ENCODE measurements at regions not wholly inside any gene's neighbourhood (a gene's known extent, or its start where the extent isn't known, plus 50 kb on each side); places are given as distances from the start of the nearest gene placed in this dataset.
"Not testable (repeated sequence)": the region's sequence is repeated elsewhere in the genome, so short reads cannot be mapped to it uniquely, and the experiment has no call there.

DNA sequence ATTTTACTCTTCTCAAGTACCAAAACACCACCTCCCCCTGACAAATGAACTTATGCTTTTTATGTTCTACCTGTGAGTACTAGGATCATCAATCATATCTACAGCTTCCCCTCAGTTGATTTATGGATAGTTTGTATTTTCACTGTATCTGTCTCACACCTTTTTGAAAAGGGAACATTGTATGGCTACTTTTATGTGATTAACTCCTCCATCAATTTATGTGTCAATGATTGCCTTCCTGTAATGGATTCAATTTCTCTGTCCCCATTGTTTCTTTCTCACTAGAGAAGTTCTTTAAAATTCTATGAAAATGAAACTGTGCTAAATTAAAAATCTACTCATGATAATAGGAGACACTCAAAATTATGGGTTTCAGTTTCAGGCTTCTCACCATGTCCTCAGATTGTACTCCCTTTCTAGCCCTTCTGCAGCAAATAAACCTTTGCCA, 935.0 kb downstream of the TRIB2 start:
- DNase-seq, result no peak

DNA sequence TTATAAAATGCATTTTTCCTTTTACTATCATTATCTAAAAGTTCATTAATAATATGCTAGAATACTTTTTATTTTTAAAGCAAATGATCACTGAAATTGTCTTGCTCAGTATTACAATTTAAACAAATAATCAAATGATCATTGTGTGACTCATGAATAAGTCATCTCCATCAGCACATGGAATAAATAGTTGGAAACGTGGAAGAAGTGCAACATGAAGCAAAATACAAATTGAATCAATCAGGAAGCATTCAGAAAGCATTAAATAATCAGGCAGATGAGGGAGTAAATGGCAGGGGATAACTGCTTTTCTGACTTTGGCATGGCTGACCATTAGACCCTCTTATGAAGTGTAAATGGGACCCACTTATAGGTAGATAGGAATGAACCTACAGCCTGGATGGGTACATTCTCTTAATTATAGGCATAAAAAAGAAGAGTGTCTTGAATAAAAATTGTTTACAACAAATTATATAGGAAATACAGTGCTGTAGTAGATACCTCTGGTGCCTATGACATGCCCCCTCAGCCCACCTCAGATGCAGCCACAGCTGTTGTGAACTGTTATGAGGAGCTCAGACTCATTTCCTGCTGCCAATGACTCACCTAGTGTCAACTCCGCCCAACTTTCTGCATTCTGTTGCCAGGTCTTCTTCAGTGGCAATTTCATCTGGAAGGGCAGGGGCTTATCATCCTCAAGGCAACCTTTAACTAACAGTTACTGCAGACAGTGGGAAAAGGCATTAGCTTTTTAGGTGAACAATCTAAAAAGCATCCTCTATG, 936.0 kb downstream of the TRIB2 start:
- no peak for DNase-seq

DNA sequence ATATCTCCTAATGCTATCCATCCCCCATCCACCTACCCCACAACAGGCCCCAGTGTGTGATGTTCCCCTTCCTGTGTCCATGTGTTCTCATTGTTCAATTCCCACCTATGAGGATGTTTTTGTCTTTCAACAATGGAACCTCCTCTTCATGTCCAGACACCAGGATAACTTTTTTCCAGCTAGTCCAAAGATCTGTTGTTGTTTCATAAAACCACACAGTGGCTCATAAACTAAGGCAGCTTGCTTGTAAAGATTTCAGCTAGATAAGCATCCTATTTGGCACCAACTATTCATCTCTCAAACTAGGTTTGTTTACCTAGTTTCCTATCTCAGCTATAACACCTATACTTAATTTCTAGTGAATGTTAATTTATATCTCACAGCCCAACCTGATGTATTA, 937.7 kb downstream of the TRIB2 start:
- no peak for DNase-seq

DNA sequence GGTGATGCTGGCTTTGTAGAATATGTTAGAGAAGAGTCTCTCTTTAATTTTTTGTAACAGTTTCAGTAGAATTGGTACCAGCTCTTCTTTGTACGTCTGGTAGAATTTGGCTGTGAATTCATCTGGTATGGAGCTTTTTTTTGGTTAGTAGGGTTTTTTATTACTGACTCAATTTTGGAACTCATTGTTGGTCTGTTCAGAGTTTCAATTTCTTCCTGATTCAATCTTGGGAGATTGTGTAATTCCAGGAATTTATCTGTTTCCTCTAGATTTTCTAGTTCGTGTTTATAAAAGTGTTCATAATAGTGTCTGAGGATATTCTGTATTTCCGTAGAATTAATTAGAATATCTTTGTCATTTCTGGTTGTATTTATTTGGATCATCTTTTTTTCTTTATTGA, 943.5 kb downstream of the TRIB2 start:
- DNase-seq, result no peak

DNA sequence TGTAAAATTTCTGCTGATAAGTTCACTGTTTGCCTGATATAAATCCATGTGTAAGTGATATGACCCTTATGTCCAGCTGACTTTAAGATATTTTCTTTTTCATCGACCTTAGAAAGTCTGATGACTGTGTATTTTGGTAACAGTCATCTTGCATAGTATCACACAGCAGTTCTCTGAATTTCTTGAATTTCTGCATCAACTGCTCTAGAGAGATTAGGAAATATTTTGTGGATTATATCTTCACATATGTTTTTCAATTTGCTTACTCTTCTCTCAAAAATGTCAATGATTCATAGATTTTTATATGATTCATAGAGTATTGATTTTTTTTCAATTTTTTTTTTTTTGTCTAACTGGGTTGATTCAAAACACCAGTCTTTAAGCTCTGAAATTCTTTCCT, 945.3 kb downstream of the TRIB2 start:
- no peak for DNase-seq

DNA sequence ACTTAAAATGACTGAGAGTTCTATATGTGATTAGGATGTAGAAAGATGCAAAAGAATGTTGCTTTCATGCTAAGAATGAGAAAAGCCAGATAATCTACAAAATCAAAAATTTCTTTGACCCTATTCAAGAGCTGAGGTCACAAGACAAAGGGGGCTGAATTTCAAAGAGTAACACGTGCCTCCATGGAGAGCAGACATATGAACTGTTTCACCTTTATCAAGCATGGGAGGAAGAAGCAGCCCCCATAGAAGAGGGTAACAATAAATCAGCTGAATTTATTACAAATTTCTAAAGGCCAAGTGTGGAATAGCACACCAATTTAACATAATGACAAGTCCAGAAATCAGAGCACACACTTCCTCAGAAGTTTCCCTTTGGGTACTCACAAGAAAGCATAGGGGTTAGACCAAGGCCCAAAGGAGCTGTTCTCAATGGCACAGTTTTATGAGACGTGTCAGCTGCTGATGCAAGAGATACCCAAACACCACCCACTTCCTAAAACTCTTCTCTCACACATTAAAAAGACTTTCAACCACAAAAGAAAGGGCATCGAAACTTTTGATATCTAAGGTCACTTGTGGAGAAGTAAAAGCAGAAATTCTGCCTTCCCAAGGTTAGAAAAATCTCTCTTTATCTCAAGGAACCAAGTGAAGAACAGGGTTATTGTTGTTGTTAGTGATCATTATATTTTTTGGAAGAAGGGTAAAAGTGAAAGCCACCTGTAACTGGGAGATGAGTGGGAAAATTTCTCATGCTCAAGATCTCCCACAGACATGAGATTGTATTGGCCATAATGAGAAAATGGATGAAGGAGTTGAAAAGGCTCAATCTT, 950.1 kb downstream of the TRIB2 start:
- no peak for DNase-seq

DNA sequence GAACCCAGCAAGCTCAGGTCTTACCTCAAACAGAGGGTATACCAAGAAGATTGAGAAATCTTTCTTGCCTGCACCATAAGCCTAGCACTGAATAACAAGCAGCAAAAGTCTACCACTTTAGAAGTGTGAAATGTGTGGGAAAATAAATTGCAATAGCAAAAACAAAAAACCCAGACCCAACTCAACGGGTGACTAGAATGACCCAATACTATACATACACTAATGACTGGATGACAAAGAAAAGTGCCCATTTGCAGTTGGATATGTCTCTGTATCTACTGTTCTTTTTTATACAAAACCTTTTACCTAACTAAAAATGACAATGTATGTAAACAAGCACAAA, 950.6 kb downstream of the TRIB2 start:
- DNase-seq, result no peak

DNA sequence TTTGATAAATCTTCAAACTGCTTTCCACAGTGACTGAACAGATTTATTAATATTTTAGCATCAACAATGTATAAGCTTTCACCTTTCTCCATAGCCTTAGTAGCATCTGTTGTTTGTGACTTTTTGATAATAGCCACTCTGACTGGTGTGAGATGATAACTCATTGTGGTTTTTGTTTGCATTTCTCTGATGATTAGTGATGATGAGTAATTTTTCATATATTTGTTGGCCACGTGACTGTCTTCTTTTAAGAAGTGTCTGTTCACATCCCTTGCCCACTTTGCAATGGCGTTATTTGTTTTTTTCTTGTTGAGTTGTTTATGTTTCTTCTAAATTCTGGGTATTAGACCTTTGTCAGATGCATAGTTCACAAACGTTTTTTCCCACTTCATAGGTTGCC, 952.9 kb downstream of the TRIB2 start:
- DNase-seq, result no peak

DNA sequence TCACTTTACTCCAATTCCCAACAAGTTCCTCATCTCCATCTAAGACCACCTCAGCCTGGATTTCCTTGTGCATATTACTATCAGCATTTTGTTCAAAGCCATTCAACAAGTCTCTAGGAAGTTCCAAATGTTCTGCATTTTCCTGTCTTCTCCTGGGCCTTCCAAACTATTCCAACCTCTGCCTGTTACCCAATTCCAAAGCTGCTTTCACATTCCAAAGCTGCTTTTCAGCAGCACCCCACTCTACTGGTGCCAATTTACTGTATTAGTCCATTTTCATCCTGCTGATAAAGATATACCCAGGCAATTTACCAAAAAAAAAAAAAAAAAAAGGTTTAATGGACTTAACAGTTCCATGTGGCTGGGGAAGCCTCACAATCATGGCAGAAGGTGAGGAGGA, 957.1 kb downstream of the TRIB2 start:
- DNase-seq, result not testable (repeated sequence)

DNA sequence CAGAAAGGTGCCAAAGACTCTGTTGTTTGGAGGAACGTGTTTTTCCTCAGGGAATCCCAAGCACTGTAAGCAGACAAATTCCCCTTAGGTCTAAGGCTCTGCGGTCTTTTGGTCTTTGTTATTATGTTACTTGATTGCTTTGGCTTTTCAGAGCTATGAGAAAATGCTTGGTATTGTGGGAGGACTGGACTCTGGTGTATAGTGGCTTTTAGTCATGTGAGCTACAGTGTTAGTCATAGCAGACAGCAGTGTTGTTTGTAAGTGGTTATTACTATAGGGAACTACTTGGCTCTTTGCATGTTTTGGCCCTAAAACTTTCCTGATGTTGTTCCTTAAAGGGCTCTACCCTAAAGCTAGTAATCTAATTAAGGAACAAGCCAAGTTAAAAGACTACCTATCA, 956.2 kb upstream of the LRATD1 start:
- no peak for DNase-seq

DNA sequence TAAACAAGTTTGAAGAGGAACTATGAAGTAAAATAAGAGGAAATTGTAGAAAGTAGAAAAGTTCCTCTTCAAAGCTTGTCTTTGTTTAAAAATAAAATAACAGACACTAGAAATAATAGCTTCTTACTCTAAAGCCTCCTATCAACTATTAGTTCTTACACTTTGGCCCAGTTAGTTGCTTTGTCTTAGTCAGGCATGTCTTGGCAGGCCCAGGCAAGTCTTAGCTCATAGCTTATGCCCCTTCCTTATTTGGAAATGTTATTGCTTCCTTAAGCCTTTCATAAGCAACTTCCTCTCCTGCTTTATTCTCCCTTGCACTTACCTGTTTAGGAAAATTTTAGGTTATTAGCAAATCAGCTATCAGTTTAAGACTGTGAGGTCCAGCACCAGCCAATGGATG, 950.6 kb upstream of the LRATD1 start:
- DNase-seq, result no peak

DNA sequence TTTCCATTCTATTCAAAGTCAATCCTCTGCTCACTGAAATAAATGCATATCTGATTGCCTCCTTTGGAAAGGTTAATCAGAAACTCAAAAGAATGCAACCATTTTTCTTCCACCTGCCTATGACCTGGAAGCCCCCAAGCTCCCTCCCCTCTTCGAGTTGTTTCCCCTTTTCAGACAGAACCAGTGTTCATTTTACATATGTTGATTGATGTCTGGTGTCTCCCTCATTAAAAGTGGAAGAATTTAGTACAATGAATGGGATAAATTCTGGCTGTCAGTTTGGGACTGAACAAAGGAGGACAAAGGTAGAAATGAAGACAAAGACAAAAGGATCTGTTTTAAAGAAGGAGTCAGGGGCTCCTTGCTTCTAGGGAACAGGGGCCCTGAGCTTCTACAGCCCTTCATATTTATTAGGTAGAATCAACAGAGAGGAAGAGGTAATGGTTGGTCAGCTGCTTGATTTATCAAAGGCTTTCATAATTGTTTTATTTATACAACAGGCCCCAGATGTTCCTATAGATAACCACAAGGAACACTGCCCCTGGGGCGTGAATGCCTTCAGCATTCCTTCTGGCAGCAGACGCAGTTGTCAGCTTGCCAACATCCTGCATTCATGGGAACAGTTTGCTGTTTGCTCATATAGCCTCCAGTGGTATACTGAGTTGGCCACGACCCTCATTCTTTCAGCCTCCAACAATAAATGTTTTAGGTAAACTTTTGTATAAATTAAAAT, 949.8 kb upstream of the LRATD1 start:
- no peak for DNase-seq

DNA sequence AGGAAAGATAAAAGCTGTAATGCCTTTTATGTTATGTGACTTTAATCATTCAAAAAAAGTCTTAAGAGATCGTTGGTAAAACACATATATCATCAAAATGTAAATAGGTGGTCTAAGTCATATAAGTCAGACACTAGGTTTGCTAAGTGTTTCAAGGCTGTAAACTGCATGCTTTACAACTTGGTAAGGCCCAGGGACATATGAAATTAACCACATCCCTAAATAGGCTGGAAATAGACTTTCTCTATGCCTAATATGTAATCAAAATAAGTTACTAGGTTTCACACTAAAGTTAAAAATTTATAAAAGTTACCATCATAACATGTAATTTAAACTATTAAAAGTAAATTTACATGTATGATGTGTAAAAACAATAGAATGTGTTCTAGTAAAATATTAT, 946.3 kb upstream of the LRATD1 start:
- DNase-seq, result no peak

DNA sequence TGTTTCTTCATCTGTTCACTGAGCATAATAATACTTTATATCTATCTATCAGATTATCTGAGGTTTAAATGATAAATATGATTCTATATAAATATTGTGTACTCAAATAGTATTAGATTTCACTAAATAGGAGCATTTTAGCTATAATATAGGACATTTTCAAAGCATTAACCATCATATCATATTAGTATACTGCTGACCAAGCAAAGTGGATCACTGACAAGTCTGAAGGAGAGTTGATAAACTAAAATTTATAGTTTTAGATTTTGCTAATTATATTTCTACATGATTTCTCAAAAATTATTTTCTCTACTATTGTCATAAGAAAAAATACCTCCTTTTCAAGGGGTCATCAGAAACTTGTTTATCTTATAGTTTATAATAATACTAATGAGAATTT, 937.8 kb upstream of the LRATD1 start:
- DNase-seq, result no peak

DNA sequence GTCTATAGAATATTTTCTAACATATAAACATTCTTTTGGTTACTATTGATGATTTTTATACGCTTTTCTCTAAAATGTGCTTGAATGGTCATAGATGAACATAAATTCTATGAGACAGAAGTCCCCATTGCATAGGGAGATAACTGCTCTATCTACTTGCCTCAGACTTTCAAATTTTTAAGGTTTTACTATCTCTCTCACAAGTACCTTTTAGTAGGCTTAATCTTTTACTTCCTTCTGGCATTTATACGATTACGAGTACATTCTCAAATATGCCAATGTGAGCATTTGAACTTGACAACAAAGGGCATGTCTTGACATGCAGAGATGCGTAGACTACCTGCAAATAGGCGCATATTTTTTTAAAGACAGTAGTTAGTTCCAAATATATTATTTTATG, 935.9 kb upstream of the LRATD1 start:
- no peak for DNase-seq

DNA sequence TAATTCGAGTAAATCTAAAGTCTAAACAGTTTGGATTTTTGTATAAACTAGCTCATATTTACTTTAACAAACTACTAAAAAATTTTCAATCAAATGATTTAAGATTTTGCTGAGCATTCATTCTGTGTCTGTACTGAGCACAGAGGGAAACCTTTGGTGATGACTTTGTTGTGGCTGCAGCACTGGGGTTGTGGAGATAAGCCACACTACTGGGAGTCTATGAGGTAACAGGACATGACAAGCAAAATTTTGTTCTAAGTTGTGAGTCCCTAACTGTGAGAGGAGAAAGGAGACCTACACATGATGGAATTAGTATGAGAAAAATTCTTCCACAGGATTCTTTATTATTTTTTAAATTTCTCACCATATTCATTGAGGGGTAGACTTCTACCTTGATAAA, 933.7 kb upstream of the LRATD1 start:
- DNase-seq, result no peak

DNA sequence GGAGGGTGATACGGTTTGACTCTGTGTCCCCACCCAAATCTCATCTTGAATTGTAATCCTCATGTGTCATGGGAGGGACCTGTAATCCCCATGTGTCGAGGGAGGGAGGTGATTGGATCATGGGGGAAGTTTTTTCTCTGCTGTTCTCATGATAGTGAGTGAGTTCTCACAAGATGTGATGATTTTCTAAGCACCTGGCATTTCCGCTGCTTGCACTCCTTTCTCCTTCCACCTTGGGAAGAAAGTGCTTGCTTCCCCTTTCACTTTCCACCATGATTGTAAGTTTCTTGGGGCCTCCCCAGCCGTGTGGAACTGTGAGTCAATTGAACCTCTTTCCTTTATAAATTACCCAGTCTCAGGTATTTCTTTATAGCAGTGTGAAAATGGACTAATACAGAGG, 932.6 kb upstream of the LRATD1 start:
- not testable (repeated sequence) for DNase-seq

DNA sequence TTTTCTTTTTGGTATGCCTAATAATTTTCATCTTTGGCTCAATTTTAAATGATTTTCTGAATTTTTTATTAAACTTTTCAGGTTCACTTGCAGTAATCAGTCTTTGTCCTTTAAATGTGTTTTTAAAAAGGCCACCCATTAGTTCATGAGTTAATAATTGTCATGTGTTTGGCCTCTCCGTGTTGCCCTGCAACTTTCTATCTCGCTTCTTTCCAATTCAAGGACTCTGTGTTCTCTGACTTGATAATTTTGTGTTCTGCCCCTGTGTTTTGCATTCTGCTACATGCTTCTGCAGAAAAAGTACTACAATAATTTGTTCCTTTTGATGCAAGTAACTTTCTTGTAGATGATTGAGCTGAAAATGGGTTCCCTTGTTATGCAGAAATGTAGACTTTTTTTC, 921.4 kb upstream of the LRATD1 start:
- no peak for DNase-seq

DNA sequence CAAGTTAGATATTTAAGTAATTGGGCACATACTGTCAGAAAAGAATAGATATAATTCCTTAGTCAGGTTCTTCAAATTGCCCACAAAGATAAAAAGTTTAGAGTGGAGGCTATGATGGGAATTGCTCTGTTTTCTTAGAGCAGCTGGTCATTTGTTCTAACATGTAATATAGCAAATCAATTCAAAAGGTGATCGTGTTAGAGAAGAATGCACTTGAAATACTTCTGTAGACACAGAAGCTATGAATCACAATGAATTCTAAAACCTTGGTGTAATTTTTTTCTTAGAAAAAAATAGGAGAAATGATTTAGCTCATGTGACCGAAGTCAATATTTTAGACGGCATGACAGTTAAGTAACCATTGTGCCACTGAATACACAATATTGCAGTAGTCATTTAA, 918.1 kb upstream of the LRATD1 start:
- DNase-seq, result no peak

DNA sequence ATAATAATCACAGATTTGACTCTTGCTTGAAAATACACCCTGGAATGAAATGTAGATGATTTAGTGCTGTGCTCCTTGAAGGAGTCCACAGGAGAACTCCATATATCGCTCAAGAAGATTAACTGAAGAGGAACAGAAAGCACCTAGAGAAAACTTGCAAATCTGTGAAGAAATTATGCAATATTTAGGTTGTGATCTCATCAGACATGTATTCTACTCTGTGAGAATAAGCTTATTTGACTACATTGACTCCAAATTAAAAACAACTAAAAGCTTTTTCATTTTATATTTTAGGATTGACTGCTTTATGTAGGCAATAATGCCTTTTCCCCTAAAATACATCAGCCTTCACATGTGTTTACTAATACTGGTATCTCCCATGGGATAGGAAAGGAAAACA, 906.6 kb upstream of the LRATD1 start:
- no peak for DNase-seq

DNA sequence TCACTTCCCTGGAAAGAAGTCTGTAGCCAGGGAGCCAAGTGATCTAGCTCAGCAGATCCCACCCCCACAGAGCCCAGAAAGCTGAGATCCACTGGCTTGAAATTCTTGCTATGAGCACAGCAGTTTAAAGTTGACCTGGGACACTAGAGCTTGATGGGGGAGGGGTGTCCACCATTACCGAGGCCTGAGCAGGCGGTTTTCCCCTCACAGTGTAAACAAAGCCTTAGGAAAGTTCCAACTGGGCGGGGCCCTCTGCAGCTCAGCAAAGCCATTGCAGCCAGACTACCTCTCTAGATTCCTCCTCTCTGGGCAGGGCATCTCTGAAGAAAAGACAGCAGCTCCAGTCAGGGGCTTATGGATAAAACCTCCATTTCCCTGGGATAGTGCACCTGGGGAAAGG, 887.2 kb upstream of the LRATD1 start:
- no peak for DNase-seq

DNA sequence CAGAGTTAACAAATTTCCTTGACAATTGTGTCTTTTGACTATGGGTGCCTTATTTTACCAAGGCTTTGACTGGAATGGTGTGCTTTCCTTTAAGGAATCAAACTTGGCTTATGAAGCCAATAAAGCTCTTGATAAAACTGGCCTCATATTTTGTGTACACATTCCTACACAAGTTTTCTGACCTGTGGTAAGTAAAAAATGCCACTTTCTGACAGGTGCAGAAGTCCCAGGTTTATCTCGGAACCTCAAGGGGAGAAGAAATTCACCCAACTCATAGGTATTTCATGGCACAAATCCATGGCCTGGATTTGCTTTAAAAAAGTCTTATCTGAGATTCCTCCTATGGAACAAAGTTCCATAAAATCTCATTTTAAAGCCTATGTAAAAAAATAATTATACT, 880.6 kb upstream of the LRATD1 start:
- no peak for DNase-seq

DNA sequence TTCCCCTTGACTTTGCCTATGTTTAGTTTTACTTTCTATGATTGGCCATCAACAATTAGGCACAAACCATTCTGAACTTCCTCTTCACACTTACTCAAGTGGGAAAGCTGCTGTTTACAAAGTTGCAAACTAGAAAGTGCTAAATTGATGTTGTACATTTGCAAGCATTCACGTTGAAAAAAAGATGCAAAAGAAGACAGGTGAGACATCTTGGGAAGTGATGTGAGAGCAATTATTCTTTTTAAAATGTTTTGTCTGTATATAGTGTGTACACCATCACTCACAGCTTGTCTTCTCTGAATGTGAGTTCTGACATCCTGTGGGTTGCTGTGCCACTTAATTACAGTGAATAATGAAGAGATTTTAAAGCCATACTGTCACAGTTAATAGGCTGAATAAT, 874.1 kb upstream of the LRATD1 start:
- DNase-seq, result no peak

DNA sequence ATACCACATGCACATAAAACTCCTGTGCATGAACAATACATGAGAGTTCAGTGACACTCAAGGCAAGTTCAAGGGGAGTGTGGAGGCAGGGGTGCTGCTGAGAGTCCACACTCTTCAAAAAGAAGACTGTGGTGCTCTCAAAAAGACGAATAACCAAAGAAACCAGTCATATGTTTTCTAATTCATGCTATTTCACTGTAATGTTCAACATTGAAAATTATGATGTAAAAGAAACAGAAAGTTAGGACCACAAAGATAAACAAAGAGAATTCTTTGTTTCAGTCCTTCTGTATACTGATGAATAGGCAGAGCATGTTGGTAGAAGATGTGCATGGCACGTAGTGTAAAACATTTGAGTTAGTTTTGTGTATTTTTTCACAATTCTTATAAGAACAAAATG, 864.2 kb upstream of the LRATD1 start:
- no peak for DNase-seq

All from NCI-H146 (cell line).